ENCODE measurements at regions not wholly inside any gene's neighbourhood (a gene's known extent, or its start where the extent isn't known, plus 50 kb on each side); places are given as distances from the start of the nearest gene placed in this dataset.
A peak's percentile ranks its signal among the peaks of the same experiment; 100 is the strongest.

- Mint-ChIP-seq H3K4me1 (ENCODE audit: low read depth) (peaks cover 62% of the 10 kb centered on the region), H3K36me3 (ENCODE audit: low read depth) (no peaks in the 10 kb centered on the region), H3K27me3 (no peaks in the 10 kb centered on the region), H3K9me3 (no peaks in the 10 kb centered on the region), H3K27ac (peak overlapping the region; percentile 97), H3K4me3 (peak overlapping the region; percentile 68)
- intact Hi-C loops (cut with DNase I, micrococcal nuclease): loop anchor here (2.0 to 5.0 kb wide), 2 partner anchors 14 to 100 kb away; no protein-coding TSS in a partner anchor
- peak in 5 of 14 experiments; percentile 6 to 38 (median 27) for DNase-seq
- Histone ChIP-seq H3K27ac (ENCODE audit: low read depth in 1 of 2, low read length in 2 of 2) (no peak overlapping the region), H3K4me1 (ENCODE audit: insufficient read depth, low read length) (peaks cover 47% of the 10 kb centered on the region), H3K4me3 (ENCODE audit: low read length) (no peak overlapping the region), H3K36me3 (ENCODE audit: insufficient read depth, low read length) (no peaks in the 10 kb centered on the region), H3K9me3 (ENCODE audit: control insufficient read depth in 1 of 2, insufficient read depth in 1 of 2, low read length in 2 of 2) (peaks cover 0 to 14% of the 10 kb centered on the region in 2 experiments), H3K27me3 (ENCODE audit: control insufficient read depth in 1 of 2, insufficient read depth in 2 of 2, low read length in 2 of 2) (no peaks in the 10 kb centered on the region)
- ChIA-PET CTCF (no interaction called here), POLR2A (interaction anchor here (0.8 to 2.9 kb wide), 4 partner anchors 8 to 100 kb away, joined by 3 to 9 read pairs (median 3); no protein-coding TSS in a partner anchor)
- TF ChIP-seq CTCF (IDR thresholded peaks at IDR 0.05): no peak
- peak; percentile 48 for ATAC-seq (ENCODE audit: poor library complexity)
Observed at GRCh38 chr17:73822371-73822770, 178.1 kb upstream of the SDK2 start.

DNA sequence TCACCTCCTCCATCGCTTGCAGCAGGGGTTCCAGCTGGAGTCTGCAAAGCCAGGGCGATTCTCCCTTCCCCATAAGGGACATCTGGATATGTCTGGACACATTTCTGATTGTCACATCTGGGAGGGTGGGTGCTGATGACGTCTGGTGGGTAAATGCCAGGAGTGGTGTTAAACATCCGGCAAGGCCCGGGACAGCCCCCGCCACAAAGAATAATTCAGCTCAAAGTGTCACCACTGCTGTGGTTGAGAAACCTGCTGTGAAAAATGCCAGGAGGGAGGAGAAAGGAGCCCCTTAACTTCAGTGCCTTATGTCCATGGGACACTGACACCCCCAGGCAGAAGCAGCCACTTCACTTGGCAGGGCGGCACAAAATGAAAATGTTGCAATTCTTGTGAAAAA is 179.4 kb upstream of the SDK2 start:
- intact Hi-C loops (cut with DNase I, micrococcal nuclease): loop anchor here (2.0 to 5.0 kb wide), 2 partner anchors 13 to 101 kb away; no protein-coding TSS in a partner anchor
- Mint-ChIP-seq H3K27me3 (no peaks in the 10 kb centered on the region), H3K27ac (peak overlapping the region; percentile 97), H3K4me1 (ENCODE audit: low read depth) (peaks cover 75% of the 10 kb centered on the region), H3K9me3 (no peaks in the 10 kb centered on the region), H3K36me3 (ENCODE audit: low read depth) (no peaks in the 10 kb centered on the region), H3K4me3 (no peak overlapping the region)
- H3K4me1 ChIP-seq (ENCODE audit: insufficient read depth, low read length): peaks cover 57% of the 10 kb centered on the region
- no peak overlapping the region for H3K4me3 ChIP-seq (ENCODE audit: low read length)
- no peaks in the 10 kb centered on the region for H3K27me3 ChIP-seq (ENCODE audit: control insufficient read depth in 1 of 2, insufficient read depth in 2 of 2, low read length in 2 of 2)
- TF ChIP-seq CTCF (IDR thresholded peaks at IDR 0.05): no peak
- H3K36me3 ChIP-seq (ENCODE audit: insufficient read depth, low read length): no peaks in the 10 kb centered on the region
- ChIA-PET POLR2A (interaction anchor here (0.7 to 2.9 kb wide), 3 partner anchors 15 to 103 kb away, joined by 3 to 9 read pairs (median 3); no protein-coding TSS in a partner anchor), CTCF (no interaction called here)
- no peak overlapping the region for H3K27ac ChIP-seq (ENCODE audit: low read depth in 1 of 2, low read length in 2 of 2)
- no peak for ATAC-seq (ENCODE audit: poor library complexity)
- peak in 1 of 14 experiments; percentile 18 for DNase-seq
- H3K9me3 ChIP-seq (ENCODE audit: control insufficient read depth in 1 of 2, insufficient read depth in 1 of 2, low read length in 2 of 2): peaks cover 0 to 14% of the 10 kb centered on the region in 2 experiments

DNA sequence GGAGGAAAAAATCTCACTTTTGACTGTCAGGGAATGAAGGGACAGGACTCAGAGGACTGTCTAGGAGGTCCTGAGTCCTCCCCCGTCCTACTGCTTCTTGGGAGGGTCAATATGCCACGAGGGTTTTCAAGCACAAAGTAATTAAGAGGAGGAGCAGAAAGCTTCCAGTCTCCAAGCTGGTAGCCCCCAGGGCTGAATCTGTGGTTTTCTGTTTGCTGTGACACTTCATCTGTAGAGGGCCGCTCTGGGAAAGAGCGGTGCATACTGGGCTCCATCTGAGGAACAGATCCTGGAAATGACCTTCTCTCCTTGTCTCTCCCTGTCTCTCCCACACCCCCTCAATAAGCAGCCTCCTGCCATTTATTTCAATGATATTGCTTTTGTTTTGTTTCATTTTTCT is 180.1 kb upstream of the SDK2 start:
- no peak for TF ChIP-seq CTCF (IDR thresholded peaks at IDR 0.05)
- POLR2A ChIA-PET: interaction anchor here (2.9 kb wide), 1 partner anchor 102 kb away, joined by 9 read pairs; no protein-coding TSS in a partner anchor
- Histone ChIP-seq H3K27ac (ENCODE audit: low read depth in 1 of 2, low read length in 2 of 2) (no peak overlapping the region), H3K4me1 (ENCODE audit: insufficient read depth, low read length) (peaks cover 62% of the 10 kb centered on the region), H3K4me3 (ENCODE audit: low read length) (no peak overlapping the region), H3K36me3 (ENCODE audit: insufficient read depth, low read length) (no peaks in the 10 kb centered on the region), H3K9me3 (ENCODE audit: control insufficient read depth in 1 of 2, insufficient read depth in 1 of 2, low read length in 2 of 2) (peaks cover 0 to 9% of the 10 kb centered on the region in 2 experiments), H3K27me3 (ENCODE audit: control insufficient read depth in 1 of 2, insufficient read depth in 2 of 2, low read length in 2 of 2) (no peaks in the 10 kb centered on the region)
- DNase-seq (no peak), ATAC-seq (ENCODE audit: poor library complexity) (no peak)
- peaks cover 82% of the 10 kb centered on the region for H3K4me1 Mint-ChIP-seq (ENCODE audit: low read depth)
- peak overlapping the region; percentile 97 for H3K27ac Mint-ChIP-seq
- H3K27me3 Mint-ChIP-seq: no peaks in the 10 kb centered on the region
- intact Hi-C loops (cut with DNase I, micrococcal nuclease): loop anchor here in 1 of 2 experiments (5.0 kb wide), 1 partner anchor 102 kb away; no protein-coding TSS in a partner anchor
- H3K4me3 Mint-ChIP-seq: no peak overlapping the region
- CTCF ChIA-PET: no interaction called here
- no peaks in the 10 kb centered on the region for H3K9me3 Mint-ChIP-seq
- no peaks in the 10 kb centered on the region for H3K36me3 Mint-ChIP-seq (ENCODE audit: low read depth)

Measured in CD4-positive, alpha-beta T cell (primary cell).